Activated CD8-positive, alpha-beta T cell treated with anti-CD3 and anti-CD28 coated beads for 36 hours (primary cell): ENCODE measurements at regions not wholly inside any gene's neighbourhood (a gene's known extent, or its start where the extent isn't known, plus 50 kb on each side); places are given as distances from the start of the nearest gene placed in this dataset.
A peak's percentile ranks its signal among the peaks of the same experiment; 100 is the strongest.

Experiments used
- ATAC-seq: fragments of 200-7000 bp; cut with Tn5 transposase; one replicate; pipeline ENCODE4 v1.10.0; 2021; ENCODE audit warnings: mild to moderate bottlenecking, moderate library complexity
- CTCF ChIA-PET: fragments of 350-600 bp; sonication (Branson Sonifier 250); formaldehyde crosslinking; loops from one replicate; lab custom pipeline; 2021; ENCODE audit warnings: antibody characterized with exemption; lab: Charles Lee
- POLR2A ChIA-PET: fragments of 350-600 bp; sonication (Branson Sonifier 250); formaldehyde crosslinking; loops from one replicate; lab custom pipeline; 2021; ENCODE audit warnings: antibody characterized with exemption; lab: Charles Lee
- DNase-seq: peaks from one replicate; pipeline ENCODE4 v3.0.0-alpha.2; 2020
- H3K27ac Mint-ChIP-seq: one replicate; pipeline ENCODE4 v1.8.0; 2021; ENCODE audit warnings: mild to moderate bottlenecking, mixed read lengths
- H3K27me3 Mint-ChIP-seq: one replicate; pipeline ENCODE4 v1.8.0; 2021; ENCODE audit warnings: mixed read lengths
- H3K36me3 Mint-ChIP-seq: one replicate; pipeline ENCODE4 v1.8.0; 2021; ENCODE audit warnings: low read depth, mixed read lengths
- H3K4me1 Mint-ChIP-seq: one replicate; pipeline ENCODE4 v1.8.0; 2021; ENCODE audit warnings: low read depth, mixed read lengths
- H3K4me3 Mint-ChIP-seq: one replicate; pipeline ENCODE4 v1.8.0; 2021; ENCODE audit warnings: mild to moderate bottlenecking, moderate library complexity, mixed read lengths
- H3K9me3 Mint-ChIP-seq: one replicate; pipeline ENCODE4 v1.8.0; 2021; ENCODE audit warnings: mixed read lengths
- CTCF ChIP-seq: fragments of 200-600 bp; IDR thresholded peaks from one replicate; pipeline ENCODE4 v1.8.0; 2022; ENCODE audit warnings: antibody characterized with exemption, mild to moderate bottlenecking
- intact Hi-C: fragments of 100-400 bp; cut with micrococcal nuclease; formaldehyde crosslinking; loops from one replicate; pipeline ENCODE4 v1.10.0; 2022

GRCh38 chr7:138169441-138169851 is 93.2 kb downstream of the AKR1D1 start:
- ATAC-seq (no peak), DNase-seq (no peak)
- peaks cover 16% of the 10 kb centered on the region for H3K9me3 Mint-ChIP-seq
- no peak for TF ChIP-seq CTCF
- POLR2A ChIA-PET = no interaction called here
- peaks cover 15% of the 10 kb centered on the region for H3K27me3 Mint-ChIP-seq
- H3K36me3 Mint-ChIP-seq = peaks cover 8% of the 10 kb centered on the region
- CTCF ChIA-PET = no interaction called here
- intact Hi-C loops = loop anchor here (10.0 kb wide), 1 partner anchor 695 kb away; no protein-coding TSS in a partner anchor
- H3K27ac Mint-ChIP-seq = no peak overlapping the region
- H3K4me1 Mint-ChIP-seq = peaks cover 17% of the 10 kb centered on the region
- no peak overlapping the region for H3K4me3 Mint-ChIP-seq

GRCh38 chr7:138170298-138170697 is 94.0 kb downstream of the AKR1D1 start:
- ATAC-seq (no peak), DNase-seq (no peak)
- H3K4me3 Mint-ChIP-seq = no peak overlapping the region
- ChIA-PET CTCF (interaction anchor here (1.3 to 2.1 kb wide), 2 partner anchors 9 to 568 kb away, joined by 6 read pairs; no protein-coding TSS in a partner anchor), POLR2A (no interaction called here)
- peaks cover 12% of the 10 kb centered on the region for H3K9me3 Mint-ChIP-seq
- no peak overlapping the region for H3K27ac Mint-ChIP-seq
- no peak for TF ChIP-seq CTCF
- intact Hi-C loops = no loop called here
- H3K4me1 Mint-ChIP-seq = peaks cover 17% of the 10 kb centered on the region
- H3K27me3 Mint-ChIP-seq = peaks cover 18% of the 10 kb centered on the region
- peaks cover 4% of the 10 kb centered on the region for H3K36me3 Mint-ChIP-seq

GRCh38 chr7:138170959-138171703 is 94.9 kb downstream of the AKR1D1 start:
- ChIA-PET CTCF (interaction anchor here (0.8 to 2.1 kb wide), 3 partner anchors 10 to 567 kb away, joined by 3 to 6 read pairs (median 6); no protein-coding TSS in a partner anchor), POLR2A (no interaction called here)
- Mint-ChIP-seq H3K27ac (no peak overlapping the region), H3K27me3 (peaks cover 18% of the 10 kb centered on the region), H3K36me3 (peaks cover 4% of the 10 kb centered on the region), H3K4me3 (no peak overlapping the region), H3K4me1 (peaks cover 17% of the 10 kb centered on the region), H3K9me3 (peaks cover 10% of the 10 kb centered on the region)
- TF ChIP-seq CTCF = no peak
- intact Hi-C loops = no loop called here
- DNase-seq (no peak), ATAC-seq (peak; percentile 82)

GRCh38 chr7:138173548-138173947 is 97.3 kb downstream of the AKR1D1 start:
- peaks cover 20% of the 10 kb centered on the region for H3K27me3 Mint-ChIP-seq
- H3K4me3 Mint-ChIP-seq = no peak overlapping the region
- H3K4me1 Mint-ChIP-seq = peaks cover 17% of the 10 kb centered on the region
- intact Hi-C loops = no loop called here
- ATAC-seq (no peak), DNase-seq (no peak)
- POLR2A ChIA-PET = interaction anchor here (0.6 kb wide), 1 partner anchor 561 kb away, joined by 3 read pairs; no protein-coding TSS in a partner anchor
- H3K9me3 Mint-ChIP-seq = peaks cover 10% of the 10 kb centered on the region
- no peak overlapping the region for H3K27ac Mint-ChIP-seq
- H3K36me3 Mint-ChIP-seq = peaks cover 4% of the 10 kb centered on the region
- CTCF ChIA-PET = interaction anchor here (1.0 to 1.5 kb wide), 2 partner anchors 12 to 151 kb away, joined by 4 to 6 read pairs; no protein-coding TSS in a partner anchor
- TF ChIP-seq CTCF = no peak

- H3K27me3 Mint-ChIP-seq = peaks cover 12% of the 10 kb centered on the region
- ChIA-PET CTCF (interaction anchor here (1.1 kb wide), 1 partner anchor 14 kb away, joined by 3 read pairs; no protein-coding TSS in a partner anchor), POLR2A (interaction anchor here (0.6 kb wide), 1 partner anchor 152 kb away, joined by 3 read pairs; no protein-coding TSS in a partner anchor)
- no peak overlapping the region for H3K4me3 Mint-ChIP-seq
- H3K27ac Mint-ChIP-seq = no peak overlapping the region
- ATAC-seq = no peak
- DNase-seq = no peak
- peaks cover 7% of the 10 kb centered on the region for H3K4me1 Mint-ChIP-seq
- no peak for TF ChIP-seq CTCF
- H3K36me3 Mint-ChIP-seq = peaks cover 4% of the 10 kb centered on the region
- peaks cover 10% of the 10 kb centered on the region for H3K9me3 Mint-ChIP-seq
- intact Hi-C loops = no loop called here
Measured at GRCh38 chr7:138176060-138176459, 99.8 kb downstream of the AKR1D1 start.
